Tibial artery (tissue), 4 donors: ENCODE measurements at regions not wholly inside any gene's neighbourhood (a gene's known extent, or its start where the extent isn't known, plus 50 kb on each side); places are given as distances from the start of the nearest gene placed in this dataset.

Experiments
- DNase-seq, 2 donors: peaks; one replicate each; pipeline ENCODE4 v3.0.0-alpha.2; 2019
- H3K27ac ChIP-seq, 2 donors: fragments of 200-600 bp; sonication (generic) in 1 of 2; 1 replicate in 1 of 2; 2 replicates in 1 of 2; pipeline ENCODE4 v1.5.1; 2018 to 2019; ENCODE audit warnings: mild to moderate bottlenecking in 1 of 2
- H3K27me3 ChIP-seq, 2 donors: fragments of 200-600 bp; sonication (generic) in 1 of 2; one replicate each; pipeline versions ENCODE4 v1.5.1 to v1.6.0; 2016 to 2019
- H3K36me3 ChIP-seq, 3 donors: fragments of 200-600 bp; sonication (generic) in 2 of 3; one replicate each; pipeline ENCODE4 v1.5.1; 2016 to 2019; ENCODE audit warnings: mild to moderate bottlenecking in 2 of 3
- H3K4me1 ChIP-seq, 4 donors: fragments of 200-600 bp; sonication (generic) in 2 of 4; 1 replicate in 3 of 4; 2 replicates in 1 of 4; pipeline ENCODE4 v1.5.1; 2016 to 2019
- H3K4me3 ChIP-seq, 2 donors: fragments of 200-600 bp; sonication (generic) in 1 of 2; 1 replicate in 1 of 2; 2 replicates in 1 of 2; pipeline ENCODE4 v1.5.1; 2018 to 2019; ENCODE audit warnings: mild to moderate bottlenecking in 2 of 2
- H3K9me3 ChIP-seq, 3 donors: fragments of 200-600 bp; sonication (generic) in 1 of 3; one replicate each; pipeline ENCODE4 v1.5.1; 2016 to 2019
- CTCF ChIP-seq, 2 experiments: fragments of 200-600 bp in 1 of 2; fragments of 450-650 bp in 1 of 2; IDR thresholded peaks; one replicate each; pipeline ENCODE4 v1.5.1; 2017 to 2019; ENCODE audit warnings: antibody characterized with exemption in 2 of 2, mild to moderate bottlenecking in 1 of 2, moderate library complexity in 1 of 2
- intact Hi-C: fragments of 100-400 bp; cut with DNase I; formaldehyde crosslinking; loops from one replicate; pipeline ENCODE4 v1.15.0; 2023; ENCODE audit warnings: low total_unique reads

GRCh38 chr21:35370671-35371070 lies 321.6 kb upstream of the RUNX1 start:
- H3K27me3 ChIP-seq: no peaks in the 10 kb centered on the region
- peaks cover 0 to 12% (median 0%) of the 10 kb centered on the region in 4 donors for H3K4me1 ChIP-seq
- no peak overlapping the region for H3K27ac ChIP-seq
- no peaks in the 10 kb centered on the region for H3K9me3 ChIP-seq
- no peak for DNase-seq
- intact Hi-C loops: no loop called here
- H3K36me3 ChIP-seq: no peaks in the 10 kb centered on the region
- no peak for TF ChIP-seq CTCF (IDR thresholded peaks at IDR 0.05)
- no peak overlapping the region for H3K4me3 ChIP-seq

DNA sequence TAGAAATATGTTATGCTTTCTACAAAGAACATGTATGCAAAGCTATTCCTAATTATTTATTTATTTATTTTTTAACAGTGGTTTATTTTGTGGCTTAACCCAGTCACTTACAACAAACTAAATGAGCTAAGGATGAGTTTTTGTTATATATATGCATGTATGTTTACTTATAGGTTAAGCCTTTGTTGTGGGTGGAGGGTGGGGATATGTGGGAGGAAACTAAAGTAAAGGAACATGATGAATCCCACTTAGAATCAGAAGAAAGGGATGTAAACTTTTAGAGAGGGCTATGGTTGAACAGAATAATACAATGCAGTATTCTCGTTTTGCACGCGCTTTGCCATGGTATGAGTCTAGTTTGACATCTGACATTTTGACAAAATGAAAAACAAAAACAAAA lies 321.0 kb upstream of the RUNX1 start:
- no peak for DNase-seq
- Histone ChIP-seq H3K36me3 (no peaks in the 10 kb centered on the region), H3K27me3 (no peaks in the 10 kb centered on the region), H3K9me3 (no peaks in the 10 kb centered on the region), H3K4me1 (peaks cover 0 to 12% (median 0%) of the 10 kb centered on the region in 4 donors), H3K27ac (no peak overlapping the region), H3K4me3 (no peak overlapping the region)
- intact Hi-C loops: no loop called here
- TF ChIP-seq CTCF (IDR thresholded peaks at IDR 0.05): no peak

DNA sequence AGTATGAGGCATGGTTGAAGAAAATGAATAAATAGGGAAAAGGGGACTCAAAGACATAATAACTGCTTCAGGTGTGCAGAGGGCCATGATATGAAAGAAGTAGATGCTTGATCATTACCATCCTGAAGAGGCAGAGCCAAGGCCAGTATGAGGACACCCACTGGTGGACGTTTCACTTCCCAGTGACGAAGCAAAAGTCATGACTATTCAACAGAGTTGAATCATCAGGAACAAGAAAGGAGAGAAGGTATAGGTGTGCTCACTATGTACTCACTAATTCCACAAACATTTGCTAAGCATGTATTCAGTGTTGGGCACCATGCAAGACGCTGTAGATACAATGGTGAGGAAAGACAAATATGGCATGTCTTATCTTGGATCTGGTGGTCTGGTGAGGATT lies 319.2 kb upstream of the RUNX1 start:
- no peaks in the 10 kb centered on the region for H3K36me3 ChIP-seq
- H3K27ac ChIP-seq: no peak overlapping the region
- H3K27me3 ChIP-seq: no peaks in the 10 kb centered on the region
- no peak overlapping the region for H3K4me3 ChIP-seq
- no peaks in the 10 kb centered on the region for H3K9me3 ChIP-seq
- intact Hi-C loops: no loop called here
- H3K4me1 ChIP-seq: peaks cover 0 to 12% (median 0%) of the 10 kb centered on the region in 4 donors
- TF ChIP-seq CTCF (IDR thresholded peaks at IDR 0.05): no peak
- no peak for DNase-seq

- no peaks in the 10 kb centered on the region for H3K27me3 ChIP-seq
- H3K9me3 ChIP-seq: no peaks in the 10 kb centered on the region
- no peak for DNase-seq
- H3K4me1 ChIP-seq: peaks cover 0 to 12% (median 0%) of the 10 kb centered on the region in 4 donors
- TF ChIP-seq CTCF (IDR thresholded peaks at IDR 0.05): no peak
- H3K27ac ChIP-seq: no peak overlapping the region
- no peaks in the 10 kb centered on the region for H3K36me3 ChIP-seq
- no peak overlapping the region for H3K4me3 ChIP-seq
- intact Hi-C loops: no loop called here
Measured at GRCh38 chr21:35367553-35367952, 318.5 kb upstream of the RUNX1 start.

DNA sequence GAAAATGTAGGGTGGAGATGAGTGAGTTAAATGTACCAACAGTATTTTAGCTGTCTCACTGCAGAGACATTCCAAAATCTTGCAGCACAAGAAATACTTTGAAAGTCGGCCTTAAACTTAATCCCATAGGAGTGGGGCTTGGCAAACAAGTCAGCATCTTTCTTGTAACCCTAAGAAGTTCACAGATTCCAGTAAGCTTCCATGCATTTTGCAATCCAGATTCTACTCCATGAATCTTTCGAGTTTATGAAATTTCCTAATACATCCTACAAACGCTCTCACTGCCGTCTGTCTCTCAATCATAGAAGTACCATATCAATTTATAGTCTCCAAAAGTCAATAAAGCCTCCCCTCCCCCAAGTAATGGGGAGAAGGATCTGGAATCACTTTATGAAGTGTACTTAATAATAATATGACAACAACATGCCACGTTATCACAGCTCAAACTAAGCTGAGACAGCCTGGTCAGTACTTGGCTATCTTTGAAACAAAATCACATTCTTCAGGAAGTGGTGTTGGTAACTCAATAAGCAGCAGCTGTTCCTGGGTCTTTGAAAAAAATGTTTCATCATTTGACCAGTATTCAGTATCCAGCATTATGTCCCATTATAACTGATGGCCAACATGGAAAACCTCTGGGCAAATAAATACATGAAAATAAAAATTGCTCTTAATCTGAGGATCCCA lies 317.4 kb upstream of the RUNX1 start:
- intact Hi-C loops: no loop called here
- DNase-seq: peak in 1 of 2 donors; percentile 37
- Histone ChIP-seq H3K27me3 (no peaks in the 10 kb centered on the region), H3K27ac (peak overlapping the region; percentile 14 to 35), H3K9me3 (no peaks in the 10 kb centered on the region), H3K4me1 (peaks cover 0 to 12% (median 0%) of the 10 kb centered on the region in 4 donors), H3K4me3 (no peak overlapping the region), H3K36me3 (no peaks in the 10 kb centered on the region)
- TF ChIP-seq CTCF (IDR thresholded peaks at IDR 0.05): no peak
